ENCODE measurements at regions not wholly inside any gene's neighbourhood (a gene's known extent, or its start where the extent isn't known, plus 50 kb on each side); places are given as distances from the start of the nearest gene placed in this dataset.

GRCh38 chr12:30269496-30269895, 426.2 kb downstream of the IPO8 start:
- Histone ChIP-seq H3K9me3 (ENCODE audit: control insufficient read depth in 3 of 3, low read length in 3 of 3) (no peaks in the 10 kb centered on the region), H3K27ac (ENCODE audit: low read depth, low read length) (no peak overlapping the region), H3K27me3 (ENCODE audit: control insufficient read depth in 3 of 3, insufficient read depth in 3 of 3, low read length in 3 of 3) (no peaks in the 10 kb centered on the region), H3K4me3 (ENCODE audit: low read length in 3 of 3) (no peak overlapping the region), H3K4me1 (ENCODE audit: control insufficient read depth in 3 of 3, insufficient read depth in 3 of 3, low read length in 3 of 3) (no peaks in the 10 kb centered on the region), H3K36me3 (ENCODE audit: control insufficient read depth in 3 of 3, insufficient read depth in 3 of 3, low read length in 3 of 3) (no peaks in the 10 kb centered on the region), H3K9ac (ENCODE audit: low read depth in 1 of 3, low read length in 3 of 3) (no peak overlapping the region)

- no peaks in the 10 kb centered on the region for H3K27me3 ChIP-seq (ENCODE audit: control insufficient read depth in 3 of 3, insufficient read depth in 3 of 3, low read length in 3 of 3)
- no peaks in the 10 kb centered on the region for H3K36me3 ChIP-seq (ENCODE audit: control insufficient read depth in 3 of 3, insufficient read depth in 3 of 3, low read length in 3 of 3)
- no peak overlapping the region for H3K4me3 ChIP-seq (ENCODE audit: low read length in 3 of 3)
- H3K27ac ChIP-seq (ENCODE audit: low read depth, low read length), result no peak overlapping the region
- H3K9ac ChIP-seq (ENCODE audit: low read depth in 1 of 3, low read length in 3 of 3), result no peak overlapping the region
- H3K4me1 ChIP-seq (ENCODE audit: control insufficient read depth in 3 of 3, insufficient read depth in 3 of 3, low read length in 3 of 3), result no peaks in the 10 kb centered on the region
- no peaks in the 10 kb centered on the region for H3K9me3 ChIP-seq (ENCODE audit: control insufficient read depth in 3 of 3, low read length in 3 of 3)
Observed at GRCh38 chr12:30268041-30268440, 427.6 kb downstream of the IPO8 start.

GRCh38 chr12:30263434-30263833, 432.2 kb downstream of the IPO8 start:
- Histone ChIP-seq H3K36me3 (ENCODE audit: control insufficient read depth in 3 of 3, insufficient read depth in 3 of 3, low read length in 3 of 3) (no peaks in the 10 kb centered on the region), H3K27ac (ENCODE audit: low read depth, low read length) (no peak overlapping the region), H3K27me3 (ENCODE audit: control insufficient read depth in 3 of 3, insufficient read depth in 3 of 3, low read length in 3 of 3) (no peaks in the 10 kb centered on the region), H3K9ac (ENCODE audit: low read depth in 1 of 3, low read length in 3 of 3) (no peak overlapping the region), H3K4me1 (ENCODE audit: control insufficient read depth in 3 of 3, insufficient read depth in 3 of 3, low read length in 3 of 3) (no peaks in the 10 kb centered on the region), H3K4me3 (ENCODE audit: low read length in 3 of 3) (no peak overlapping the region), H3K9me3 (ENCODE audit: control insufficient read depth in 3 of 3, low read length in 3 of 3) (no peaks in the 10 kb centered on the region)

GRCh38 chr12:30257618-30258017, 438.1 kb downstream of the IPO8 start:
- Histone ChIP-seq H3K4me1 (ENCODE audit: control insufficient read depth in 3 of 3, insufficient read depth in 3 of 3, low read length in 3 of 3) (no peaks in the 10 kb centered on the region), H3K9me3 (ENCODE audit: control insufficient read depth in 3 of 3, low read length in 3 of 3) (no peaks in the 10 kb centered on the region), H3K9ac (ENCODE audit: low read depth in 1 of 3, low read length in 3 of 3) (no peak overlapping the region), H3K36me3 (ENCODE audit: control insufficient read depth in 3 of 3, insufficient read depth in 3 of 3, low read length in 3 of 3) (no peaks in the 10 kb centered on the region), H3K4me3 (ENCODE audit: low read length in 3 of 3) (no peak overlapping the region), H3K27ac (ENCODE audit: low read depth, low read length) (no peak overlapping the region), H3K27me3 (ENCODE audit: control insufficient read depth in 3 of 3, insufficient read depth in 3 of 3, low read length in 3 of 3) (no peaks in the 10 kb centered on the region)

- Histone ChIP-seq H3K27ac (ENCODE audit: low read depth, low read length) (no peak overlapping the region), H3K4me3 (ENCODE audit: low read length in 3 of 3) (no peak overlapping the region), H3K9ac (ENCODE audit: low read depth in 1 of 3, low read length in 3 of 3) (no peak overlapping the region), H3K36me3 (ENCODE audit: control insufficient read depth in 3 of 3, insufficient read depth in 3 of 3, low read length in 3 of 3) (no peaks in the 10 kb centered on the region), H3K4me1 (ENCODE audit: control insufficient read depth in 3 of 3, insufficient read depth in 3 of 3, low read length in 3 of 3) (no peaks in the 10 kb centered on the region), H3K9me3 (ENCODE audit: control insufficient read depth in 3 of 3, low read length in 3 of 3) (no peaks in the 10 kb centered on the region), H3K27me3 (ENCODE audit: control insufficient read depth in 3 of 3, insufficient read depth in 3 of 3, low read length in 3 of 3) (no peaks in the 10 kb centered on the region)
Observed at GRCh38 chr12:30251546-30251945, 444.1 kb downstream of the IPO8 start.

GRCh38 chr12:30243426-30243825, 452.2 kb downstream of the IPO8 start:
- H3K4me3 ChIP-seq (ENCODE audit: low read length in 3 of 3), result no peak overlapping the region
- H3K9ac ChIP-seq (ENCODE audit: low read depth in 1 of 3, low read length in 3 of 3), result no peak overlapping the region
- no peaks in the 10 kb centered on the region for H3K9me3 ChIP-seq (ENCODE audit: control insufficient read depth in 3 of 3, low read length in 3 of 3)
- H3K36me3 ChIP-seq (ENCODE audit: control insufficient read depth in 3 of 3, insufficient read depth in 3 of 3, low read length in 3 of 3), result no peaks in the 10 kb centered on the region
- H3K27ac ChIP-seq (ENCODE audit: low read depth, low read length), result no peak overlapping the region
- no peaks in the 10 kb centered on the region for H3K27me3 ChIP-seq (ENCODE audit: control insufficient read depth in 3 of 3, insufficient read depth in 3 of 3, low read length in 3 of 3)
- H3K4me1 ChIP-seq (ENCODE audit: control insufficient read depth in 3 of 3, insufficient read depth in 3 of 3, low read length in 3 of 3), result no peaks in the 10 kb centered on the region

- H3K9ac ChIP-seq (ENCODE audit: low read depth in 1 of 3, low read length in 3 of 3), result no peak overlapping the region
- H3K27me3 ChIP-seq (ENCODE audit: control insufficient read depth in 3 of 3, insufficient read depth in 3 of 3, low read length in 3 of 3), result no peaks in the 10 kb centered on the region
- no peaks in the 10 kb centered on the region for H3K36me3 ChIP-seq (ENCODE audit: control insufficient read depth in 3 of 3, insufficient read depth in 3 of 3, low read length in 3 of 3)
- H3K27ac ChIP-seq (ENCODE audit: low read depth, low read length), result no peak overlapping the region
- no peaks in the 10 kb centered on the region for H3K9me3 ChIP-seq (ENCODE audit: control insufficient read depth in 3 of 3, low read length in 3 of 3)
- no peaks in the 10 kb centered on the region for H3K4me1 ChIP-seq (ENCODE audit: control insufficient read depth in 3 of 3, insufficient read depth in 3 of 3, low read length in 3 of 3)
- no peak overlapping the region for H3K4me3 ChIP-seq (ENCODE audit: low read length in 3 of 3)
Observed at GRCh38 chr12:30219047-30219446, 435.3 kb upstream of the TMTC1 start.

GRCh38 chr12:30218073-30218472, 434.3 kb upstream of the TMTC1 start:
- Histone ChIP-seq H3K4me3 (ENCODE audit: low read length in 3 of 3) (no peak overlapping the region), H3K9me3 (ENCODE audit: control insufficient read depth in 3 of 3, low read length in 3 of 3) (no peaks in the 10 kb centered on the region), H3K36me3 (ENCODE audit: control insufficient read depth in 3 of 3, insufficient read depth in 3 of 3, low read length in 3 of 3) (no peaks in the 10 kb centered on the region), H3K27ac (ENCODE audit: low read depth, low read length) (no peak overlapping the region), H3K4me1 (ENCODE audit: control insufficient read depth in 3 of 3, insufficient read depth in 3 of 3, low read length in 3 of 3) (no peaks in the 10 kb centered on the region), H3K9ac (ENCODE audit: low read depth in 1 of 3, low read length in 3 of 3) (no peak overlapping the region), H3K27me3 (ENCODE audit: control insufficient read depth in 3 of 3, insufficient read depth in 3 of 3, low read length in 3 of 3) (no peaks in the 10 kb centered on the region)

- Histone ChIP-seq H3K27me3 (ENCODE audit: control insufficient read depth in 3 of 3, insufficient read depth in 3 of 3, low read length in 3 of 3) (no peaks in the 10 kb centered on the region), H3K9ac (ENCODE audit: low read depth in 1 of 3, low read length in 3 of 3) (no peak overlapping the region), H3K4me3 (ENCODE audit: low read length in 3 of 3) (no peak overlapping the region), H3K4me1 (ENCODE audit: control insufficient read depth in 3 of 3, insufficient read depth in 3 of 3, low read length in 3 of 3) (no peaks in the 10 kb centered on the region), H3K27ac (ENCODE audit: low read depth, low read length) (no peak overlapping the region), H3K9me3 (ENCODE audit: control insufficient read depth in 3 of 3, low read length in 3 of 3) (no peaks in the 10 kb centered on the region), H3K36me3 (ENCODE audit: control insufficient read depth in 3 of 3, insufficient read depth in 3 of 3, low read length in 3 of 3) (no peaks in the 10 kb centered on the region)
Observed at GRCh38 chr12:30213166-30213565, 429.4 kb upstream of the TMTC1 start.

GRCh38 chr12:30211743-30212142, 428.0 kb upstream of the TMTC1 start:
- no peak overlapping the region for H3K4me3 ChIP-seq (ENCODE audit: low read length in 3 of 3)

GRCh38 chr12:30203981-30204380, 420.2 kb upstream of the TMTC1 start:
- Histone ChIP-seq H3K4me3 (ENCODE audit: low read length in 3 of 3) (no peak overlapping the region), H3K4me1 (ENCODE audit: control insufficient read depth in 3 of 3, insufficient read depth in 3 of 3, low read length in 3 of 3) (peaks cover 3% of the 10 kb centered on the region in 3 donors), H3K27ac (ENCODE audit: low read depth, low read length) (no peak overlapping the region), H3K27me3 (ENCODE audit: control insufficient read depth in 3 of 3, insufficient read depth in 3 of 3, low read length in 3 of 3) (peaks cover 11 to 24% (median 18%) of the 10 kb centered on the region in 3 donors), H3K36me3 (ENCODE audit: control insufficient read depth in 3 of 3, insufficient read depth in 3 of 3, low read length in 3 of 3) (no peaks in the 10 kb centered on the region), H3K9me3 (ENCODE audit: control insufficient read depth in 3 of 3, low read length in 3 of 3) (no peaks in the 10 kb centered on the region), H3K9ac (ENCODE audit: low read depth in 1 of 3, low read length in 3 of 3) (no peak overlapping the region)

More at GRCh38 chr12:30211743-30212142, 428.0 kb upstream of the TMTC1 start:
- Histone ChIP-seq H3K9me3 (ENCODE audit: control insufficient read depth in 3 of 3, low read length in 3 of 3) (no peaks in the 10 kb centered on the region), H3K4me1 (ENCODE audit: control insufficient read depth in 3 of 3, insufficient read depth in 3 of 3, low read length in 3 of 3) (no peaks in the 10 kb centered on the region), H3K36me3 (ENCODE audit: control insufficient read depth in 3 of 3, insufficient read depth in 3 of 3, low read length in 3 of 3) (no peaks in the 10 kb centered on the region), H3K27ac (ENCODE audit: low read depth, low read length) (no peak overlapping the region), H3K27me3 (ENCODE audit: control insufficient read depth in 3 of 3, insufficient read depth in 3 of 3, low read length in 3 of 3) (no peaks in the 10 kb centered on the region), H3K9ac (ENCODE audit: low read depth in 1 of 3, low read length in 3 of 3) (no peak overlapping the region)

Measured in skeletal muscle tissue (tissue), 3 donors.